A673 (cell line): ENCODE measurements at regions not wholly inside any gene's neighbourhood (a gene's known extent, or its start where the extent isn't known, plus 50 kb on each side); places are given as distances from the start of the nearest gene placed in this dataset.

Experiments used
- EZH2 ChIP-seq: fragments of 200-600 bp; sonication (generic); IDR thresholded peaks from 2 replicates; pipeline ENCODE4 v1.6.1; 2017; ENCODE audit warnings: borderline replicate concordance, low read depth, mild to moderate bottlenecking, mixed read lengths, antibody characterized with exemption, low read length; ENCODE audit not compliant: poor library complexity, severe bottlenecking
- TF ChIP-seq, protein P1 (sequence below): fragments of 300-800, 200-600 bp; sonication (generic); conservative IDR thresholded peaks from 2 replicates; pipeline ENCODE4 v1.5.1; 2017; ENCODE audit warnings: low read depth, mild to moderate bottlenecking, antibody characterized with exemption, low read length, moderate library complexity, mixed read lengths

DNA sequence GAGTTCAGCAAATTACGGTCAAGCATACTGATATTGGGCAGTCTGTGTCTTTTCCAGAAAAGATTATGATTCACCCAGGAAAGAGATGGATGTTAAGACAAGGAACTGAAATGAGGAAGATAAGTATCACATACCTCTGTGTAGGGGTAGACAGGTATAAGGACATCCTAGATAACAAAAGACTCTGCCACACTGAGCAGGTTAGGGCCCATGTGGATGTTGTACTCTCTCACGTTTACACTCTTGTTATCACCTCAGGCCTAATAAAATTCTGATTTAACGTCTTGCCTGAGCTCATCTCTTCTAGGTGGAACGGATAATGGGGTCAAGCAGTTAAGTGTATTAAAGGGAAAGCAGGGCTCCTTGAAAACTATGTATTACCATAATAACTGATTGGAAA, 2480.8 kb downstream of the PCDH9 start:
- TF ChIP-seq, protein P1, sequence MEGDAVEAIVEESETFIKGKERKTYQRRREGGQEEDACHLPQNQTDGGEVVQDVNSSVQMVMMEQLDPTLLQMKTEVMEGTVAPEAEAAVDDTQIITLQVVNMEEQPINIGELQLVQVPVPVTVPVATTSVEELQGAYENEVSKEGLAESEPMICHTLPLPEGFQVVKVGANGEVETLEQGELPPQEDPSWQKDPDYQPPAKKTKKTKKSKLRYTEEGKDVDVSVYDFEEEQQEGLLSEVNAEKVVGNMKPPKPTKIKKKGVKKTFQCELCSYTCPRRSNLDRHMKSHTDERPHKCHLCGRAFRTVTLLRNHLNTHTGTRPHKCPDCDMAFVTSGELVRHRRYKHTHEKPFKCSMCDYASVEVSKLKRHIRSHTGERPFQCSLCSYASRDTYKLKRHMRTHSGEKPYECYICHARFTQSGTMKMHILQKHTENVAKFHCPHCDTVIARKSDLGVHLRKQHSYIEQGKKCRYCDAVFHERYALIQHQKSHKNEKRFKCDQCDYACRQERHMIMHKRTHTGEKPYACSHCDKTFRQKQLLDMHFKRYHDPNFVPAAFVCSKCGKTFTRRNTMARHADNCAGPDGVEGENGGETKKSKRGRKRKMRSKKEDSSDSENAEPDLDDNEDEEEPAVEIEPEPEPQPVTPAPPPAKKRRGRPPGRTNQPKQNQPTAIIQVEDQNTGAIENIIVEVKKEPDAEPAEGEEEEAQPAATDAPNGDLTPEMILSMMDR = no peak
- TF ChIP-seq EZH2 = no peak
